Myocyte (in vitro differentiated cells): ENCODE measurements at regions not wholly inside any gene's neighbourhood (a gene's known extent, or its start where the extent isn't known, plus 50 kb on each side); places are given as distances from the start of the nearest gene placed in this dataset.
"Not testable (repeated sequence)": the region's sequence is repeated elsewhere in the genome, so short reads cannot be mapped to it uniquely, and the experiment has no call there.

Experiments
- DNase-seq: peaks from one replicate; pipeline ENCODE4 v3.0.0-alpha.2; 2012; ENCODE audit warnings: low read depth

GRCh38 chr2:145824384-145824783 lies 1304.5 kb upstream of the ZEB2 start:
- DNase-seq: no peak

DNA sequence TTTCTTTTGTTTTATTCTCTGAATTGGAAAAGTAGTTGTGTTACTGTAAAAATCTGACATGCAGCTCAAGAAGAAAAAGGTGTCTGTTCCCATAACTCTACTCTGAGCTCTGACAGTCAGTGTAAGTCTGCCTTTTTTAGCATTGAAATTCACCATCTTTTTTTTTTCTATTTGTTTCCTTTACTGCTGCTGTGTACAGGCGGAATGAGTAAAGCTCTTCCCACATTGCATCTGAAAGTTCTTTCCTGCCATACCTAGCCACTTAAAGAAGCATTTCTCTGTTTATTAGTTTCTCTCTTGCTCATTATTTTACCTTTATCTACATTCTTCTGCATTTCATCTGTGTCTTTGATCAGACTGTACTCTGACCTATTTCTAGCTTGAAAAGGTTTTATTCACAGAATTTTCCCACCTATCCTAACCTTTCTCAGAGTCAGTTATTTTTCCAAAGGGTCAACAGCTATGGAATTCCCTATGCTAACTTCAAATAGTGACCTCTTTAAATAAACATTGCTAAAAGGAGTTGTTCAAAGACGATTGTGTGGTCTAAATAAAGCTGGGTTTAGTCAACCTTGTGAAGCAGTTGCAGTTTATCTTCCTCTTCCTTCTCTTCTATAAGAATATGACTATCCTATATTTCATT lies 1303.1 kb upstream of the ZEB2 start:
- DNase-seq: no peak

- no peak for DNase-seq
Observed at GRCh38 chr2:145820651-145821050, 1300.7 kb upstream of the ZEB2 start.

GRCh38 chr2:145818890-145819504 lies 1299.1 kb upstream of the ZEB2 start:
- no peak for DNase-seq

DNA sequence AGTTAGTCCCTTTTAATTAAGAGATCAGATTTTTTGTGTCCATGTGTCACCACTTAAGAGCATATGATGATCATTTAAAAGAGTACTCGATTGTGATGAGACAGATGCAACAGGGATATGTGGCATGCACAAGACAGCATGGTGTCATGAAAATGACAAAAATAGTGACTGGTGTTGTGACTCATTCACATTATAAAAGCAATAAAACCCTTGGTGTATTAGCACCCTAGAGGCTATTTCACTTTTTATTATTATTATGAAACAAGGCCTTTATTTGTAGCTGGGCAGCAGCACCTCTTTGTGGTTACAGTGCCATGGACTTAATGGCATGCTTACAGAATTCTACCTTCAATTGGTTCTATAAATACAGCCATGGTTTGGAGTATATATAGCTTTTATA lies 1296.0 kb upstream of the ZEB2 start:
- peak; percentile 69 for DNase-seq

DNA sequence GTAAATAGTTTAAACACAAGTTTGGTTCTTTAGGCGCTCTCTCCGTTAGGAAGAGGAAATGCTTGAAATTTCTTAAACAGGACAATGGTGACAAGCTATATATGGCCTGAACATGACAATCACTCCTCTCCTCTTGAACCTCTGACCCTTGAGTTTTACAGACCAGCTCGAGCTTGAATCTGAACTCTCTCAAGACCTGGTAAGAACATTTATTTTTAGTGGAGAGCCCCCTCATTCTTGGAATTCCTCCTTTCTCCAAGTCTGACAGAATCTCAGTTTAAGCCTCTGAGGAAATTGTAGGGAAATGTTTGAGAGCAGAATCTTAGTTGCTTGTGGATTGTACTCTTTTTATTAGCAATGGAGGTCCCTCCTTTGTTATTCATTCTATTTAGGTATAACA lies 1293.6 kb upstream of the ZEB2 start:
- no peak for DNase-seq

DNA sequence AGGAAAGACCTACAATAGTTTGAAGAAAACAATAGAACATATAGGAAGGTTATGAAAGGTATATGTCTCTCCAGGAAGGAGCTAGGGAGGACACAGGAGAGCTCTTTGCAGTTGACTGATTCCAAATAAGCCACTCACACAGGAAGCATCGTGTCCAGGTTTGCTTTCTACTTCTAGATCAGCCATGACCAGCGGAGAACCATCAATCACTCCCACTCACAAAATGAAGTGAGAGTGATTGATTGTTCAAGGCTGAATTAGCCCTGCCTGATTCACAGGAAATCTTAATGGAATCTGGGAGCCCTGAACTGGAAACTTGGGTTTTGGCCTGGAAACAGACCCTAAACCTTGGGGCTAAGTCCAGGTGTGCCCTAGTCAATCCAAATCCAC lies 1292.2 kb upstream of the ZEB2 start:
- no peak for DNase-seq

DNA sequence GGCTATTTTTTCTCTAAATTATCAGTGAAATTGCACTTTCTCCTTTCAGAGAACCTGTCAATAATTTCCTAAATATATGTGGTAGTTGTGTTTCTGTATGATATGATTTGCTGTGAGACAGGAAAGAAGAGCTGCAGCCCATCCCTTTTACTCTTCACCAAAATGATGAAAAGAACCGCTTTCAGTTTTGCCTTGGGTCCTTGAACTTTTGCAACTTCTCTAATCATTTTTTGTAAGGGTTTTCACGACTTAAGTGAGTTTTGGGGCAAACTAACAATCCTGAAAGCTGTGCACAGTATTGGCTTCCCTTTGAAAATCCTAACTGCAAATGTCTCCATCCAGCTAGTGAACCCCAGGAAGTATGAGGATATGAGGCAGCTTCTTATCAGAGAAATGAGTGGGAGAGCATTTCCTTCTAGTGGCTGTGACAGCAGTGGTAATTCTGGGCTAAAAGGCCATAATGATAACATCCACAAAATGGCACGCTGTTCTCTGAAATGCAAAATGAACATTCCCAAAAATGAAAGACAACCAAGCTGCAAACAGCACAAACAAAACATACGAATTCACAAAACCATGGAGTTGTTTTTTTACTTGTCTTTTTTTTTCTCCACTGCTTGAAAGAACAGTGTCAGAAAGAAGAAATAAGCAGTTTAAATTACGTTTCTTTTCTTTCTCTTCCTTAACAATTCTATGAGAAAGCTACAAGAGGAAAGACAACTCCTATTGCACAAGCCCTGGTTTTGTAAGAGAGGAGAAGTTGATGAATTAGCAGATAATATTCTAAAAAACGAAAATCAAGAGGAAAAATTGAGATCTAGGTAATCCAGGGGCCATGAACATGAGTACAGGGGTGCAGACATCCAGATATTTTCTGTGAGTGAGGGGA lies 1291.6 kb upstream of the ZEB2 start:
- no peak for DNase-seq

DNA sequence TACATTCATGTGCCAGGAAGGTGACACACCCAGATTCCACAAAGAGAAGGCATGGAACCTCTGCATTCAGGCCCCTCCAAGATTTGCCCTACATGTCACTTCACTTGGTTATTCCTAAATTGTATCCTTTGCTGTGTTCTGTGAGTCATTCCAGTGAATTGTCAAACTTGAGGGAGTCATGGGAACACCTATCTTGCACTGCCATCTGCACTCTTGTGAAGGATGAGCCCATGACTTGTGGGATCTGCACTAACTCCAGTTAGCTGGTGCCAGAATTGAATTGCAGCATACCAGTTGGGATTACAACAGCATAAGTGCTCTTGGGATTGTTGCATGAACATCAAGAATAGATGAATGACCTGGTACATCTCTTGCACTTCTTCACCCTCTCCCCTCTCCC lies 1288.0 kb upstream of the ZEB2 start:
- DNase-seq: no peak

- no peak for DNase-seq
Observed at GRCh38 chr2:145807554-145807953, 1287.6 kb upstream of the ZEB2 start.

GRCh38 chr2:145806546-145806945 lies 1286.6 kb upstream of the ZEB2 start:
- DNase-seq: no peak

- no peak for DNase-seq
Observed at GRCh38 chr2:145802133-145802532, 1282.2 kb upstream of the ZEB2 start.

DNA sequence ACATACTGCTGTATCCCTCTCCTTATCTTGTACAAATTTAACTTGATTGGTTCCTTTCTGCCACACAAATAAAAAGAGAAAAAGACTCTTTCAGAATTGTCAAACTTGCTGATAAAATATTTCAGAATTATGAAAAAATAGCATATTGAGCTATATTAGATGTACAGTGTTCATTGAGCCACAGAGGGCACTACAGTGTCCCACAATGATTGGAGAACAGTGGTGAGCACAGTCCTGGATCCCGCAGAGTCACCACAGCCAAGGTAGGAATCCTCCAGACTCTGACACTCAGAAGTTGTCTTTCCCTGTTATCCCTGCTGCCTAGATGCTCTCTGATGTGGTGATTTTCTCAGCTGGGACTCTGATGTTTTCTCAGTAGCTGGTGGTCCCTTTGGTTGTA lies 1281.3 kb upstream of the ZEB2 start:
- DNase-seq: no peak

DNA sequence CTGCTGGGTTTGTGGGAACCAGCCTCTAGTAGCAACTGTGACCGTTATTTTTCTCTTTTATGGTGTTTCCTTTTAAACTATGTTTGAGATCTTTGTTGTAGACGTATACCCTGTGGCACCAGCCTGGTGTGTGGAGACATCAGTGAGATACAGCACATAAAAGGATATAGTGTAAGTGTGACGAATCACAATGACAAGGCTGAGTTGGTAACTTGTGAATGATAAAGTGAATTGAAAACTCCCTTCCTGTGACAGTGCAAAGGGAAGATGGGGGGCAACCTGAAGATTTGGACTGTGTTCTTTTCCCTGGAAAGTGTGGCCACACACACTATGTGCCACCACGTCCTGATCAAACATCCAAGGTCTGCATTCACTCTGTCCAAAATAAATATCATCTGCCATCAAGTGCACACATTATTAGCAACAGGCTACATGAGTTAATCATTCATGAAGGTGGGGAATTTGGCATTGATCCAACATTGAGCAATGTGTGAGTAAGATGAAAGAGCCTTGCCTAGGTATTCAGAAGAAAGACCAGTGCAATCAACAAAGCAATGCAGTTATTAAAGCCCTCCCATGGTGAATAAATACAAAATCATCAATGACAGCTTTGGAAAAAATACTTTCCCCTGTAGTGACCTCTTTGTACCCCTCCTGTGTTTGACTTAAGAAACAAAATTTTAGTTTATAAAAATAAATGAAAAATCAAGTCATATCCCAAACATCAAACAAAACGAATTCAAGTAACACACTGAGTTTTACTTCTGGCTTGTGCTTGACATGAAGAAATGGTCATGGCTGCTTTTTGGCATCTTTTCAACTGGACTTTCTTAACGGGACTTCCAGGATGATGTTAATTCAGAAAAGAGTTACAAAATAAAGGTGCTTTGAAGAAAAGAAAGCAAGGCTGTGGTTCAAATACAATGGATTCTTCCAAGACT lies 1280.5 kb upstream of the ZEB2 start:
- DNase-seq: no peak

DNA sequence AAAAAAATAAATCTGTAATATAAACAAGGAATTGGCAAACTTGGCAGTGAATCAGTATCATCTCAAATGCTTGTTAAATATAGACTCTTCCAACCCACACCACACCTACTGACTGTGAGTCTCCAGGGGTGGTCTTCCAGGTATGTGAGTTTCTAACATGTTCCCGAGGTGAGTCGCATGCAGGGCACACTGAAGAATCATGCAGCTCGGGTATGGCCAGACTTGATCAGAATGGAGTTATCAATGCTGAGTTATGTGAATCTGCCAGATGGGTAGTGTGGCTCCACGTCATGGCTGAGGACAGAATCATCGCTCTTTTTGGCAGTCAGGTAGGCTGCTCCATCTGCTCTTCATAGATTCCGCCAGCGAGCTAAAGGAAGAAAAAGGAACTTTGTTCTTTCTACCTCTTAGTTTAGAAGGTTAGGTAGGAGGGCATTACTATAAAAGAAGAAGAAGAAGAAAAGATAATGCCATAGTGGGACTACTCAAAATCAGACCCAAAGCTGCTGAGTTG lies 1279.7 kb upstream of the ZEB2 start:
- DNase-seq: no peak

DNA sequence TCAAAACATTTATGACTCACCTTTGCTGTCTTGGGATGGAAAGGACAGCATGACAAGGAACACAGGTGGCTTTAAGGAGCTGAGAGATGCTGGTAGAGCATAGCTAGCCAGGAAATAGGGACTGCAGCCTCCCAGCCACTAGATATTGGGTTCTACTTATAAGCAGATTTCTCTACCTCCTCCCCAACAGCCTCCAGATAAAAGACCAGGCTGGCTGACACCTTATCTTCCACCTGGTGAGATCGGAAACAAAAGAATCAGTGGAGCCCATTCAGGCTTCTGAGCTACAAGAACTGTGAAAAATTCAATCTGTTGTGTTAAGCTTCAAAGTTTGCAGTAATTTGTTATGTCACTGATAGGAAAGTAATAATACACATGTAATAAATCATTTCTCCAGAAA lies 1278.5 kb upstream of the ZEB2 start:
- no peak for DNase-seq

DNA sequence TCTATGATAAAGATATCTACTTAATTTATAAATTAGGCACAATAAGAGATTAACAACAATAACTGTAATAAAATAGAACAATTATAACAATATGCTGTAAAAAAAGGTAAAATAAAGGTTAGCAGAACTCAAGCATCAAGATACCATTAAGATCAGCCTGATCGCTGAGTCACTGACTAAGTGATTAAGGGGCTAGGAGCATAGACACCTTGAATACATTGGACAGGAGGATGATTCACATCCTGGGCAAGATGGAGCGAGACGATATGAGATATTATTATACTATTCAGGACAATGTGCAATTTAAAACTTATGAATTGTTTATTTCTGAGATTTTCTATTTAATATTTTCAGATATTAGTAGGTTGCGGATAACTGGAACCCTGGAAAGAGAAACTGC lies 1277.8 kb upstream of the ZEB2 start:
- no peak for DNase-seq

GRCh38 chr2:145792745-145793144 lies 1272.8 kb upstream of the ZEB2 start:
- DNase-seq: no peak

- no peak for DNase-seq
Observed at GRCh38 chr2:145789636-145790035, 1269.7 kb upstream of the ZEB2 start.

- DNase-seq: not testable (repeated sequence)
Observed at GRCh38 chr2:145787597-145788361, 1267.9 kb upstream of the ZEB2 start.
